GM19455 (cell line): ENCODE measurements at regions not wholly inside any gene's neighbourhood (a gene's known extent, or its start where the extent isn't known, plus 50 kb on each side); places are given as distances from the start of the nearest gene placed in this dataset.
"Not testable (repeated sequence)": the region's sequence is repeated elsewhere in the genome, so short reads cannot be mapped to it uniquely, and the experiment has no call there.

ENCODE experiments used
- ATAC-seq: cut with Tn5 transposase; IDR thresholded peaks from one replicate; pipeline ENCODE4 v1.9.1; 2021; ENCODE audit not compliant: unreplicated experiment

GRCh38 chr3:191148131-191148530 is 50.9 kb upstream of the OSTN start:
- no peak for ATAC-seq

GRCh38 chr3:191143224-191143623 is 55.8 kb upstream of the OSTN start:
- ATAC-seq, result no peak

DNA sequence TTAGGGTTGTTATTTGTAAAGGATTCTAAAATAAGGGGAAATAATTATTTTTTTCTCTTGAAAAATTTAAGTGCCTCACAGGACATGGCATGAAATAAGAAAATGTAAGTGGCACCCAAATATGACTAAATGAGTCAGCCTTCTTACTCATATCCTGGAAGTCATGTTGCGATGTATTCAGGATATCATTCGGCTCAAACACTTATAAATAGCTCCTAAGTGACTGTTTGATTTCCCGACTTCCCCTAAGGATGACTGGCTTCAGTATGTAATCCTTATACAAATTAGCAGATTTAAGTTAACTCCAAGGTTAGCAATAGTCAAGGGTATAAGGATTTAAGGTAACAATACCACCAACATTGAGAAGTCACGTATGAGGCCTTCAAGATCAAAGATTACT is 57.3 kb upstream of the OSTN start:
- ATAC-seq, result no peak

GRCh38 chr3:191139736-191140135 is 59.3 kb upstream of the OSTN start:
- peak; percentile 66 for ATAC-seq

- ATAC-seq, result peak; percentile 25
Measured at GRCh38 chr3:191138937-191139336, 60.1 kb upstream of the OSTN start.

DNA sequence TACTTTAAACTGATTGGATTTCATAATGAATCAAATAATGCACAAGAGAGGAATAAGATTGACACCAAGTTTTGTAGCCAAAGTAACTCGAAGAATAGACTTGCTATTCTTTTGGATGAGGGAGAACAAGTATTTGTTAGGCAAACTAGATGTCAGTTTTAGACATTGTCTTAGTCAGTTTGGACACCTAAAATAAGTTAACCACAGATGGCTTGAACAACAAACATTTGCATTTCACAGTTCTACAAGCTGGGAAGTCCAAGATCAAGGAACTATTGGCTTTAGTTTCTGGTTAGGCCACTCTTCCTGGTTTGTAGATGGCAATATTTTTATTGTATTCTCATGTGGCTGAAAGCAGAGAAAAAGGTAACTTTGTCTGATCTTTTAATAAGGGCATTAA is 61.3 kb upstream of the OSTN start:
- ATAC-seq, result no peak

DNA sequence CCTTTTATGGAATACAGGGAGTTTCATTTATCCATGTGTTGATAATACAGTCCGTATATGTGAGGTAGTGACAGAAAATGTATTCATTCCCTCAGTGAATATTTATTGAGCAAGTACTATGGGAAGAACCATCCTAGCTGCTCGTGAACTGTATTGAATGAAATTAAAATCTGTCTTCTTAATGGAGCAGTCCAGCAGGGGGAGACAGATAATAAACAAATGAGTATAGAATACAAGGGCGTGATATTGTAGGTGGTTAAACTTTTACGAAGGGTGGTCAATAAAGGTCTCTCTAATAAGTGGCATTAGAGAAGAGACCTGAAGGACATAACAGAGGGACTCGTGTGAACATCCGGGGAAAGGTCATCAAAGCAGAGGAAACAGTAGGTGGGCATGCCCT is 62.7 kb upstream of the OSTN start:
- no peak for ATAC-seq

GRCh38 chr3:191135175-191135574 is 63.9 kb upstream of the OSTN start:
- ATAC-seq, result no peak

DNA sequence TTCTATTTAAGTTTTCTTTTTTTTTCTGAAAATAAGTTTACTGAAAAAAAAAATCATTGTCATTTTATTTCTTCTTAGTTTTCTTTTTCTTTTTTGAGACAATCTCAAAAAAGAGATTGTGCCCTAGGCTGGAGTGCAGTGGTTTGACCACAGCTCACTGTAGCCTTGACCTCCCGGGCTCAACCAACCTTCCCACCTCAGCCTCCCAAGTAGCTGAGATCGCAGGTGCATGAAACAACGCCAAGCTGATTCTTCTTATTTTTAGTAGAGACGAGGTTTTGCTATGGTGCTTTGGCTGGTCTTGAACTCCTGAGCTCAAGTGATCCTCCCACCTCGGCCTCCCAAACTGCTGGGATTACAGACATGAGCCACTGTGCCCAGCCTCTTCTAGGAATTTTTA is 65.7 kb upstream of the OSTN start:
- no peak for ATAC-seq

DNA sequence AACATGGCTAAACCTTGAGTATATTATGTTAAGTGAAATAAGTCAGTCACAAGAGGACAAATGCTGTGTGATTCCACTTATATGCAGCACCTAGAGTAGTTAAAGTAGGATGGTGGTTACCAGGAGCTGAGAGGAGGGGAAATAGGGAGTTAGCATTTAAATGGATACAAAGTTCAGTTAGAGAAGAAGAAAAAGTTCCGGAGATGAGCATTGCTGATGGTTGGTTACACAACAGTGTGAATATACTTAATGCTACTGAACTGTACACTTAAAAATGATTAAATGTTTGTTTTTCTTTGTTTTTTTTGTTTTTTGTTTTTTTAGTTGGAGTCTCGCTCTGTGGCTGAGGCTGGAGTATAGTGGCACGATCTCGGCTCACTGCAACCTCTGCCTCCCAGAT is 67.7 kb upstream of the OSTN start:
- no peak for ATAC-seq

DNA sequence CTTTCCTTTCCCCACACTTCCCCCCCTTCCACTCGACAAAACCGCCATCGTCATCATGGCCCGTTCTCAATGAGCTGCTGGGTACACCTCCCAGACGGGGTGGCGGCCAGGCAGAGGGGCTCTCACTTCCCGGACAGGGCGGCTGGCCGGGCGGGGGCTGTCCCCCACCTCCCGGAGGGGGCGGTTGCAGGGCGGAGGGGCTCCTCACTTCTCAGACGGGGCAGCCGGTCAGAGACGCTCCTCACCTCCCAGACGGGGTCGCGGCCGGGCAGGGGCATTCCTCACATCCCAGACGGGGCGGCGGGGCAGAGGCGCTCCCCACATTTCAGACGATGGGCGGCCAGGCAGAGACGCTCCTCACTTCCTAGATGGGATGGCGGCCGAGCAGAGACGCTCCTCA is 74.2 kb upstream of the OSTN start:
- not testable (repeated sequence) for ATAC-seq

DNA sequence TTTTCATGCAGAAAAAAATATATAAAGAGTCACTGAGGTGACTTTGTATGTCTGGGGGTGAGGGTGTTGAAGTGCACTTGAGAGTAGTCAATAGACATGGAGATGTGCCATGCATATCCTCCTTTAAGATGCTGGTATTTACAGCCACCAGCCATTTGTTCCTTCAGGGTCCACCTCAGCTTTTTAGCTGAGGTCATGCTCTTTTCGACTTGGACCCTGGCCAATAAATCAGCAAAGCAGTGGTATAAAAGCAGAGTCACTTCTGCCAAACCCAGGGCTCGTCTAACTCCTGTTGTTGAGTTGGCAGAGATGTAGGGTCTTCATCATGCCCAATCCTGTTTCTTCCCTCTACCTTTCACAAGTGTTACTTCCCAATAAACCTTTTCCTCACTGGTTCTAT is 75.1 kb upstream of the OSTN start:
- ATAC-seq, result no peak

GRCh38 chr3:191123231-191123630 is 75.8 kb upstream of the OSTN start:
- no peak for ATAC-seq

- no peak for ATAC-seq
Measured at GRCh38 chr3:191120447-191121298, 78.4 kb upstream of the OSTN start.

DNA sequence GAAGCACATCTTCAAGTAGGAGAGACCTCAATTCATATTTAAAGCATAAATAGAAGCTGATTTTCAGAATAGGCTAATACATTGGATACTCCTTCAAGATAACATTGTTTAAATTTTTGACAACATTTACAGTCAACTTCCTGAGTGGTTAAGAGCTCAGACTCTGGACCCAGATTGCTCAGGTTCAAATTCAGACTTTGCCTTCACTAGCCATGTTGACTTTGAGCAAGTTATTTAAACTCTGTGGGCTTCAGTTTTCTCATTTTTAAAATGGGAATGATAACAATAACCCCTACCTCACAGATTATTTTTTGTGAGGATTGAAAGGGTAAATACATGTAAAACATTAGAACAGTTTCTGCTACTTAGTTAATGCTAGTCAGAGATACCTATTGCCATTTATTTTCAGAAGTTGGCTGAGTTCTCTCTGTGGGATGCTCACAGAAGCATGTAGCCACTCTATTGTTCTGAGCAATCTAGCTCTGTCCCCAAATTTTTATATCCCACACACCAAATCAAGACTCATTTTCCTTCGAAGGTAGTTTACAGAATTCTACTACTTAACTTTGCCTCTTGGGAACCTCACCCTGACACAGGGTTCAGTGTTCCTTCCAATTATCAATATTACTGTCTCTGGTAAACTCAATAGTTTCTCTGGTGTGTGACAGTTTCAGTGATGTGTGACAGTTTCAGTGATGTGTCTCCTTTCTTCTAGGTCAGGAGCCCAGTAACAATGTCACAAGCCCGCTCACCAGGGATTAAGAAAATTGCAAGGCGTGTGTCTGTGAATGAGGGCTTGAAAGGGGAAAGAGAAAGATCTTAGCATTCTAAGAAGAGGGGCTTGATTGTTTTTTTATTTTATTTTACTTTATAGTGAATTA is 79.4 kb upstream of the OSTN start:
- ATAC-seq, result no peak

GRCh38 chr3:191111722-191112121 is 87.3 kb upstream of the OSTN start:
- ATAC-seq, result no peak

GRCh38 chr3:191105418-191105817 is 93.6 kb upstream of the OSTN start:
- ATAC-seq, result no peak

- ATAC-seq, result no peak
Measured at GRCh38 chr3:191100516-191100915, 98.5 kb upstream of the OSTN start.

DNA sequence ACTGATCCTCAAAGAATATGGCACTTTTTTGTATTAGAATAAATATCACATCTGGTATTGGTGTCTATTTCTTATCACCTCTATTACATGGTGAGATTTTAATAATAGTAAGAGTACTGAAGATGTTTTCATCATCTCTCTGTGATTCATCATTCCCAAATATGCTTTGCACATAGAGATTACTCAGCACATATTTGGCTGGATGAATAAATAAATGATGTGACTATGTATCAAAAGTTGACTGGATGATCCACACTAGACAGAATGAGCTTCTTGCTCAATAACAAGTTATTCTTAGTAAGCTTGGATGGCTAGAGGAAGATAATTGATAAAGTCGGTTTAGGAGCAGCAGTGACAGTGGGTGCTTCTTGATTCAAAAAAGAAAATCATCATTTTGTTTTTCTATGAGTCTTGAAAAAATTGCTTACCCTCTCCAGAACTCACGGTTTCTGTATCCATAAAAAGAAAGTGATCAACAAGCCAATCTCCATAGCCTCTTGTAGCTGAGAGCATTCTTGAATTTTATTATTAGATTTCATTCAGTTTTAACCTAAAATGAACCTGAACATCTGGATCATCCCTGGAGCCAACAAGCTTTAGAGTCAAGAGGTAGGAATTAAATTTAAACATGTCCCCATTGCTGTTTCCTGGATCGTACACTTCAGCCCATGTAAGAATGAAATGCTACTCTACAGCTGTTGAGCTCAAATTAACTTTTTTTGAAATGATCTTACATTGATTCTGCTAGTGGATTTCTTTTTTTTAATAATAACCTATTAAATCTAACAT is 104.8 kb upstream of the OSTN start:
- no peak for ATAC-seq

DNA sequence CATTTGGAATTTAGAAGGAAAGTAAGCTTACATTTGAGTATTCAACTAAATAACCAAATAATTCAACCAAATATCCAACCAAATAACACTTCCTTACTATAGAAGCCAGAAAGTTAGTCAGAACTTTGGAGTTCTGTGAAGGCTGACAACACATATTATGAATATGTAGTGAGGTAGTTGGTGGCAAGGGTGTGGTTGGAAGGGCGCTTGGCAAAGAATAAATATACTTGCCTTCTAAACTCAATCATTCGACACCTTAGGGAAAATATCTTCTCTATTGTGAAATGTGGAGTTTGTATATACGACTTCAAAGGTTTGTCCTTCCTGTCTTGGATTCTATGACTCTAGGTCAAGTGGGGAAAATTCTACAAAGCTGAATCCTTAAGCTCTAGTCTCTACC is 111.7 kb upstream of the OSTN start:
- ATAC-seq, result no peak

GRCh38 chr3:191085091-191085490 is 114.0 kb upstream of the OSTN start:
- ATAC-seq, result no peak
